Right atrium auricular region (tissue), 2 donors: ENCODE measurements at regions not wholly inside any gene's neighbourhood (a gene's known extent, or its start where the extent isn't known, plus 50 kb on each side); places are given as distances from the start of the nearest gene placed in this dataset.

Experiments
- DNase-seq: peaks from one replicate; pipeline ENCODE4 v3.0.0-alpha.2; 2019; ENCODE audit warnings: low spot score
- H3K27ac ChIP-seq, 2 donors: fragments of 200-600 bp; sonication (generic); 1 replicate in 1 of 2; 2 replicates in 1 of 2; pipeline ENCODE4 v1.5.1; 2016 to 2019
- H3K27me3 ChIP-seq, 2 donors: fragments of 200-600 bp; sonication (generic); one replicate each; pipeline versions ENCODE4 v1.5.1 to v1.6.0; 2017 to 2019
- H3K36me3 ChIP-seq: fragments of 200-600 bp; sonication (generic); one replicate; pipeline ENCODE4 v1.5.1; 2016
- H3K4me1 ChIP-seq, 2 donors: fragments of 200-600 bp; sonication (generic); one replicate each; pipeline versions ENCODE4 v1.5.1 to v1.6.0; 2017 to 2019
- H3K4me3 ChIP-seq, 2 donors: fragments of 200-600 bp; sonication (generic); 1 replicate in 1 of 2; 2 replicates in 1 of 2; pipeline ENCODE4 v1.5.1; 2017 to 2019; ENCODE audit warnings: mild to moderate bottlenecking in 1 of 2, moderate library complexity in 1 of 2
- H3K9me3 ChIP-seq, 2 donors: fragments of 200-600 bp; sonication (generic); one replicate each; pipeline ENCODE4 v1.5.1; 2019
- TF ChIP-seq, protein P1 (sequence below), 2 donors: fragments of 200-600 bp; sonication (generic); IDR thresholded peaks; one replicate each; pipeline ENCODE4 v1.5.1; 2019; ENCODE audit warnings: antibody characterized with exemption in 2 of 2

DNA sequence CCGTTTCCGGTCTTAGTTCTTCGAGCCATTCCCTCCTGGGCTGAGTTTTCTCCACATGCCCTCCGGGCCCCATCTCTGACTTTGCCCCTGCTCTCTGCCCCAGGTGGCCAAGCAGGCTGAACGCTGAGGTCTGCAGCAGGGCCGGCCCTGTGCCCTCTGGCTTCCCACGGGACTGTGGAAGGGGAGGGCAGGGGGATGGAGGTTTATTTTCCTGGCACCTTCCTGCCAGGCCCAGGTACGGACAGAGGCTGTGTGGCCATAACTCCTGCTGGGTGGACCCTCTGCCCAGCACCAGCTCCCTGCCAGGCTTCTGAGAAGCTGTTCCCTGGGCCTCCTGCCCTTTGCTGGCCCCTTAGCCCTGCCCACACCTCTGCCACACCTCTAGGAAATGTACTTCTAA, 164.0 kb downstream of the TFCP2L1 start:
- H3K4me3 ChIP-seq: no peak overlapping the region
- no peak for DNase-seq
- TF ChIP-seq, protein P1, sequence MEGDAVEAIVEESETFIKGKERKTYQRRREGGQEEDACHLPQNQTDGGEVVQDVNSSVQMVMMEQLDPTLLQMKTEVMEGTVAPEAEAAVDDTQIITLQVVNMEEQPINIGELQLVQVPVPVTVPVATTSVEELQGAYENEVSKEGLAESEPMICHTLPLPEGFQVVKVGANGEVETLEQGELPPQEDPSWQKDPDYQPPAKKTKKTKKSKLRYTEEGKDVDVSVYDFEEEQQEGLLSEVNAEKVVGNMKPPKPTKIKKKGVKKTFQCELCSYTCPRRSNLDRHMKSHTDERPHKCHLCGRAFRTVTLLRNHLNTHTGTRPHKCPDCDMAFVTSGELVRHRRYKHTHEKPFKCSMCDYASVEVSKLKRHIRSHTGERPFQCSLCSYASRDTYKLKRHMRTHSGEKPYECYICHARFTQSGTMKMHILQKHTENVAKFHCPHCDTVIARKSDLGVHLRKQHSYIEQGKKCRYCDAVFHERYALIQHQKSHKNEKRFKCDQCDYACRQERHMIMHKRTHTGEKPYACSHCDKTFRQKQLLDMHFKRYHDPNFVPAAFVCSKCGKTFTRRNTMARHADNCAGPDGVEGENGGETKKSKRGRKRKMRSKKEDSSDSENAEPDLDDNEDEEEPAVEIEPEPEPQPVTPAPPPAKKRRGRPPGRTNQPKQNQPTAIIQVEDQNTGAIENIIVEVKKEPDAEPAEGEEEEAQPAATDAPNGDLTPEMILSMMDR (IDR thresholded peaks at IDR 0.05): no peak
- H3K27me3 ChIP-seq: no peaks in the 10 kb centered on the region
- H3K36me3 ChIP-seq: no peaks in the 10 kb centered on the region
- H3K4me1 ChIP-seq: no peaks in the 10 kb centered on the region
- no peaks in the 10 kb centered on the region for H3K9me3 ChIP-seq
- no peak overlapping the region for H3K27ac ChIP-seq

DNA sequence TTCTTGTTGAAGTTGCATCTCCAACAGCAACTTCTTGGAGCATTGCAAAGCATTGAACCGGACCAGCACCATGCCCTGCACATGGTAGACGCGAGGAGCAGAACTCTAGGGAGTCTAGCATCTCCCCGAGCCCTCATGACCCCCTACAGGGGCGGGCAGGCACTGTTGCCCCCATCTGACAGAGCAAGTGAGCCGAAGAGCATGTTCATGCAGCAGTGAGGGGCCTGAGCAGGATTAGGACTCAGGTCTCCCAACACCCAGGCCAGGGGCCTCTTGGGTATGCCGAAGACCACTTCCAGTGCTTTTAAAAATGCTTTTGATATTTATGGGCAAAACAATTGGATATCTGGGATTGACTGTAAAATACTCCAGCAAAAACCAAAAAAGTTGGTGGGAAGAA, 163.3 kb downstream of the TFCP2L1 start:
- Histone ChIP-seq H3K27ac (no peak overlapping the region), H3K36me3 (no peaks in the 10 kb centered on the region), H3K9me3 (no peaks in the 10 kb centered on the region), H3K27me3 (no peaks in the 10 kb centered on the region), H3K4me1 (no peaks in the 10 kb centered on the region), H3K4me3 (no peak overlapping the region)
- no peak for DNase-seq
- TF ChIP-seq, protein P1 (IDR thresholded peaks at IDR 0.05): no peak

DNA sequence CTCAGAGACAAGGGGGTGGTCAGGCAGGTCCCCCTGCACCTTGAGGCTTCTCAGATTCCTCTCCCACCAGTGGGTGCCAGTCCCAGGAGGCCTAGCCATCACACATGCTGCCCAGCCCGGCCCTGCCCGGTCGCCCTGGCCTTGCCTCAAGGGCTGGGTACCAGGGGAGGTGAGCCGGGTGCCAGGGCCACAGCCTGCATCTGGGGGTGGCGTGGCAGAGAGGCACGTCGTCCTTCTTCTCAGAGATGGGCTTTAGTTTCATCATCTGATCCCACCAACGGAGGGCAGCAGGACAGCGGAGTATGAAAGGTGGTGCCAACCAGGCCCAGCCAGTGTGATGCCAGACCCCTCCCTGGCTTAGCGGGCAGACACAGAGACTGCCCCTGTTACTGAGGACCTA, 161.7 kb downstream of the TFCP2L1 start:
- Histone ChIP-seq H3K36me3 (no peaks in the 10 kb centered on the region), H3K9me3 (no peaks in the 10 kb centered on the region), H3K27me3 (no peaks in the 10 kb centered on the region), H3K4me3 (no peak overlapping the region), H3K4me1 (no peaks in the 10 kb centered on the region), H3K27ac (no peak overlapping the region)
- TF ChIP-seq, protein P1 (IDR thresholded peaks at IDR 0.05): no peak
- DNase-seq: no peak

DNA sequence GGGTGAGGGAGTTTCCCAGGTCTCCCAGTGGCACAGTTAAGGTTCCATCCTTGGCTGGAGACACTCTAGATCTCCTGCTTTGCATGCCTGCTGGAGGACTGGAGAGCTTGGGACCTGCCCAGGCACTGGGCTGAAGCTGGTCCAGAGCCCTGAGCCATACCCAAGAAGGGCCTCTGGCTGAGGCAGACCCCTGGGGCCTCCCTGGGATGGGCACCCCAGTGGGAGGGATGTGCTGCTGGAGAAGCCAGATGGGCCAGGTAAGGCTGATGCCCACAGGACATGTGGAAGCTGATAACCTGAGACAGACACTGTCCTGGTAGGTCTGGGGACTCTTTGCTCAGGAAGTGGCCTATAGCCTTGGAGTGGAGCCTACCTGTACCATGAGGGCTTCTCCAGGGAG, 160.7 kb downstream of the TFCP2L1 start:
- Histone ChIP-seq H3K36me3 (no peaks in the 10 kb centered on the region), H3K4me1 (no peaks in the 10 kb centered on the region), H3K9me3 (no peaks in the 10 kb centered on the region), H3K27me3 (no peaks in the 10 kb centered on the region), H3K27ac (no peak overlapping the region), H3K4me3 (no peak overlapping the region)
- TF ChIP-seq, protein P1 (IDR thresholded peaks at IDR 0.05): no peak
- no peak for DNase-seq

DNA sequence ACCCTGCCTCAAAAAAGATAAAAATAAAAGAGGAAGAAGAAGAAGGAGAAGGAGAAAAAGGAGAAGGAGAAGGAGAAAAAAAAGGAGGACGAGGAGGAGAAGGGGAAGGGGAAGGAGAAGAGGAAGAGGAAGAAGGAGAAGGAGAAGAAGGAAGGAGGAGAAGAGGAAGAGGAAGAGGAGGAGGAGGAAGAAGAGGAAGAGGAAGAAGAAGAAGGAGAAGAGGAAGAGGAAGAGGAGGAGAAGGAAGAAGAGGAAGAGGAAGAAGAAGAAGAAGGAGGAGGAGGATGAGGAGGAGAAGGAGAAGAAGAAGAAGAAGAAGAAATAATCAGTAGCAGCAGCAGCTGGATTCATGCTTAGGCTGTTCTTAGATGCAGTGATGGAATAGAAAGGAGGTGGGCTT, 159.7 kb downstream of the TFCP2L1 start:
- Histone ChIP-seq H3K4me1 (no peaks in the 10 kb centered on the region), H3K36me3 (no peaks in the 10 kb centered on the region), H3K27ac (no peak overlapping the region), H3K4me3 (no peak overlapping the region), H3K27me3 (no peaks in the 10 kb centered on the region), H3K9me3 (no peaks in the 10 kb centered on the region)
- DNase-seq: no peak
- TF ChIP-seq, protein P1 (IDR thresholded peaks at IDR 0.05): no peak
